WI38 (cell line): ENCODE measurements at regions not wholly inside any gene's neighbourhood (a gene's known extent, or its start where the extent isn't known, plus 50 kb on each side); places are given as distances from the start of the nearest gene placed in this dataset.

Experiments used
- H3K4me3 ChIP-seq: 2 replicates; pipeline ENCODE4 v1.5.1; 2011; ENCODE audit warnings: low read depth, mild to moderate bottlenecking, control low read depth, low read length
- TF ChIP-seq, protein P1 (sequence below): IDR thresholded peaks from 2 replicates; pipeline ENCODE4 v1.5.1; 2012; ENCODE audit warnings: low read depth, mild to moderate bottlenecking, control low read depth, low read length

DNA sequence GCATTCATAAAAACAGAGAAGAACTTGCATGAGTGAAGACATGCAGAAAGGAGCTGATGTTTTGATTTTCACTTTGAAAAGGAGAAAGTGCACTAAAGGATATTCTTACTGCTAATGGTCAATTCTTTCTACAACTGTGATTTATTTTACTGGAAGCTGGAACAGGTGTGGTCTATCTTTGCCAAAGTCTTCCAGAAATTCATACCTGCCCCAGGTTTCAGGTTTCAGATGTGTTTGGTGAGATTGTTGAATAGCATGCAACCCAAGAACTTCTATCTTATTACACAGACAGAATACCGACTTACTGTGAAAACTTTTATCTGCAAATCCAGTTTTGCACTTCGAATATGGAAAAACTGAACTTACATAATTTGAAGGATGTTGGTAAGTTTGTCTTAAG, 388.3 kb downstream of the PDGFC start:
- TF ChIP-seq, protein P1, sequence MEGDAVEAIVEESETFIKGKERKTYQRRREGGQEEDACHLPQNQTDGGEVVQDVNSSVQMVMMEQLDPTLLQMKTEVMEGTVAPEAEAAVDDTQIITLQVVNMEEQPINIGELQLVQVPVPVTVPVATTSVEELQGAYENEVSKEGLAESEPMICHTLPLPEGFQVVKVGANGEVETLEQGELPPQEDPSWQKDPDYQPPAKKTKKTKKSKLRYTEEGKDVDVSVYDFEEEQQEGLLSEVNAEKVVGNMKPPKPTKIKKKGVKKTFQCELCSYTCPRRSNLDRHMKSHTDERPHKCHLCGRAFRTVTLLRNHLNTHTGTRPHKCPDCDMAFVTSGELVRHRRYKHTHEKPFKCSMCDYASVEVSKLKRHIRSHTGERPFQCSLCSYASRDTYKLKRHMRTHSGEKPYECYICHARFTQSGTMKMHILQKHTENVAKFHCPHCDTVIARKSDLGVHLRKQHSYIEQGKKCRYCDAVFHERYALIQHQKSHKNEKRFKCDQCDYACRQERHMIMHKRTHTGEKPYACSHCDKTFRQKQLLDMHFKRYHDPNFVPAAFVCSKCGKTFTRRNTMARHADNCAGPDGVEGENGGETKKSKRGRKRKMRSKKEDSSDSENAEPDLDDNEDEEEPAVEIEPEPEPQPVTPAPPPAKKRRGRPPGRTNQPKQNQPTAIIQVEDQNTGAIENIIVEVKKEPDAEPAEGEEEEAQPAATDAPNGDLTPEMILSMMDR = no peak
- no peak overlapping the region for H3K4me3 ChIP-seq

DNA sequence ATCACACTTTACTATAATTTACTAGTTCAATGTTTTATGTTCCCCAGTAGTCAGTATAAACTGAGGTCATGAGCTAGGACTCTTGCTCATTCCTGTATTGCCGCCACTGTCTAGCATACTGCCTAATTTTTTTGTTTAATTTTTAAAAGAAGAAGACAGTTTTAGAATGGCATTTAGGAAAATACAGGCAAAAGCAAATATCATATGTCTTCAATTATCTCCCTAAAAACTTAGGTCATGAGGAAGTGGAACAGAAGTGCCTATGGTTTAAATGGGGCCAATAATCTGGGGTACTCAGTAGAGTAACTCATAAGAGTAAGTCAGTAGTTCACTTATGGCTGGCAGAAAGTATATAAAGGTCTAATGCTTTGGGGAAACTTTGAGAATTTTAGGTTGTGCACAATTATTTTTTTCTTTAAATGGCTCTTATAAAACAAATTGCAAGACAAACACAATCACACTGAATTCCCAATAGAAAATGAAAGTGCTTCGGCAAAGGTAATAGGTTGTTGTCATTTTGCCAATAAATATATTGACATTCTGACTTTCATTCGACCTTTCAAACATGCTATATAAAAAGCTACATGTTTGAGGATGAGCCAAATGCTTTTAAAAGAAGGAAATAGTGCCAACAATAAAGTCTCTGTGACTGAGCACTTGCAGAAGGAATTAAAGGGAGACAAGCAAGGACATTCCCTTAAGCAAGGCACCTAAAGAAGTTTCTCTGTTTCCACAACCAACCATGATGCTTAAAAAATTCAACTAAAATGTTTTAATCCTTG, 390.1 kb downstream of the PDGFC start:
- TF ChIP-seq, protein P1 = no peak
- no peak overlapping the region; the same call in 1 of the 2 replicates for H3K4me3 ChIP-seq

DNA sequence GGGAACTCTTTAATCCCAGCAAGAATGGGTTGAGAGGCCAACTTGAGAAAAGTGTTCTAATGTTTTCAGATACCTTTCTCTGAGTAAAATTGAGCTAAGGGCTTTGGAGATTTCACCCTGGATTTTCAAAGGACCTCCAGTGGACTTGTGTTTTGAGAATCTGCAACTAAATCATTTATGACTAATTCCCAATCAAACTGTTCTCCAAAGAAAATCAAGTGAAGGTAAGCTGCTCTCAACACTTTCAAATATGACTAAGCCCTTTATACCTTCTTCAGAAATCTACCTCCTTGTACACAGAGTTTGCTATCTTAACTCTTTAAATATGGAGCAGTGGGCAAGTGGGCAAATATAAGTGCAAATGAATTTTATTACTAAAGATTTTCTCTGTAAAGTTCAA, 392.9 kb downstream of the PDGFC start:
- no peak overlapping the region for H3K4me3 ChIP-seq
- TF ChIP-seq, protein P1 = no peak

DNA sequence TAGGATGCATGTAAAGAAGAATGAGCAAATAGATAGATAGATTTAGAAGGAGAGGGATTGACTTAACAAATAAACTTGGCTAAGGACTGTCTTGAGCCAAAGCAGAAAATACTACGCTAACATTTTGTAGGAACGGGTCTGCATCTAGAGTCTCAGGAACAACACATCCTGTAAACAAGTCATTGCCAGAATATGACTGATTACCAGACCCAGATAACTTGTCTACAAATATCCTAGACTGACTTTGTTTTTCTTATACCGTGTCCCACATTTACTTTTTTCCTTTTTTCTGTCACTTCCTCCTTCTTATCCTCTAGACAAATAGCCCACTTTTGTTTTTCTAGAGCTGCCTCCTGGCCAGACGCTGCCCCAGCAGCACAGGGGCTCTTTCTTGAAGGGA, 393.6 kb downstream of the PDGFC start:
- TF ChIP-seq, protein P1 = no peak
- H3K4me3 ChIP-seq = no peak overlapping the region

DNA sequence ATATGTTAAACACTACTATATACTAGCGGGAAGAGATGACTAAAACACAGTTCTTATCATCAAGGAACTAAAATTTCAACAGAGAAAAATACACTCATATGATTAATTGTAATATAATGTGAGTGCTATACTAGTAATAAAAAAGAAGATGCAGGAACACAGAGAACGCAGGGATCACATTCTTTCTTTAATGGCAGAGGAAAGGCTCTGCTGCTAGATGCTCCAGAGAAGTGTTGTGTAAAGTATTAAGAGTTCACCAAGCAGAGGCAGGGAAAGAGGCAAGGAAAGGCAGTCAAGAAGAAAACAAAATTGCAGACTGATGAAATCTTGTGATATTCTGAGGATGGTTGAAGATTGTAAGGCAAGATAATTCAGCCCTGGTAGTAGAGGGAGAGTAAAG, 394.7 kb downstream of the PDGFC start:
- TF ChIP-seq, protein P1 = no peak
- H3K4me3 ChIP-seq = no peak overlapping the region

DNA sequence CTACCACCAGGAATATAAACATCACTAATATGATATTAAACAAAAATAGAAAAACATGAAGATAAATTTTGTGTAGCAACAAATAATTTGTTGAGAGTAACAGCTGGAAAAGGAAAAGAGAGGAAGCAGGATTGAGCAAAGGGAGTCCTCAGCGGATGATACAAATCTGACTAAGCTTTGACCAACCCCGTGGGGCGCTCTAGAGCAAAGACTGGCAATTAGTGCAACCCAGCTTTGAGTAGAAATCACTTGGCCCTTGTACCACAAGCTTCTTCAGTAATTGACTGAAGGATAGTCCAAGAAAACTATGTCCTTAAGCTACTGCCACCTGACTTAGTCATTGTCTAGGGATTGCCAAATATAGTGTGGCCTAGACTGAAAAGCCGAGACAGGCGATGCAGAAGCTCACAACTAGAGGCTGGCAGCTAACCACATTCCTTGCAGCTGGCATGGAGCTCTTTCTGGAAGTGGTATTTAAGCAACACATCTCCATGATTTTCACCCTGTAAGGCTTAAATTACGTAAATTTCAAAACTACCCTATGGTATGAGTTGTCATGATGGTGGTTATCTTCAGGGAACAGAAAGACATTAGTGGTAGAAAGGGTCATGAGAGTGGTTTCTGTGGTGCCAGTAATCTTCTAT, 396.0 kb downstream of the PDGFC start:
- no peak overlapping the region for H3K4me3 ChIP-seq
- TF ChIP-seq, protein P1 = no peak

DNA sequence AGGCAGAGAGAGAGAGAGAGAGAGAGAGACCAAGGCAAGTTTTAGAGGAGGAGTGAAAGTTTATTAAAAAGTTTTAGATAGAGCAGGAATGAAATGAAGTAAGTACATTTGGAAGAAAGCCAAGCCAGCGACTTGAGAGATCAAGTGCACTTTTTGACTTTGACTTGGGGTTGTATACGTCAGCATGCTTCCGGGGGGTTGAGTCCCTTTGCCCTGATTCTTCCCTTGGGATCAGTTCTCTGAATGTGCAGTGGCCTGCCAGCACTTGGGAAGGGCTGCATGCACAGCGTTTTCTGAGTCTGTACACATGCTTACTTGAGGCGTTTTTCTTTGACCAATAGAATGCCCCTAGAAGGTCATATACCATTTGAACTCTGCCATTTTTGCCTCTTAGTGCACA, 400.5 kb downstream of the PDGFC start:
- H3K4me3 ChIP-seq = no peak overlapping the region
- TF ChIP-seq, protein P1 = no peak
